ENCODE measurements at regions not wholly inside any gene's neighbourhood (a gene's known extent, or its start where the extent isn't known, plus 50 kb on each side); places are given as distances from the start of the nearest gene placed in this dataset.
"Not testable (repeated sequence)": the region's sequence is repeated elsewhere in the genome, so short reads cannot be mapped to it uniquely, and the experiment has no call there.

GRCh38 chr7:86592185-86592584 lies 51.5 kb upstream of the GRM3 start:
- DNase-seq: no peak

- no peak for DNase-seq
These were observed 69.7 kb upstream of the GRM3 start for GRCh38 chr7:86574006-86574405.

GRCh38 chr7:86558680-86559501 lies 84.8 kb upstream of the GRM3 start:
- no peak for DNase-seq

GRCh38 chr7:86534641-86535040 lies 109.1 kb upstream of the GRM3 start:
- no peak for DNase-seq

- DNase-seq: no peak
These were observed 139.5 kb upstream of the GRM3 start for GRCh38 chr7:86504229-86504628.

- no peak for DNase-seq
These were observed 143.7 kb upstream of the GRM3 start for GRCh38 chr7:86499986-86500385.

GRCh38 chr7:86485827-86486226 lies 157.9 kb upstream of the GRM3 start:
- no peak for DNase-seq

- no peak for DNase-seq
These were observed 164.6 kb upstream of the GRM3 start for GRCh38 chr7:86479144-86479543.

- no peak for DNase-seq
These were observed 166.3 kb upstream of the GRM3 start for GRCh38 chr7:86477343-86477935.

- DNase-seq: no peak
These were observed 172.9 kb upstream of the GRM3 start for GRCh38 chr7:86470763-86471162.

GRCh38 chr7:86469680-86470295 lies 173.9 kb upstream of the GRM3 start:
- DNase-seq: peak; percentile 42

- no peak for DNase-seq
These were observed 189.0 kb upstream of the GRM3 start for GRCh38 chr7:86454753-86455152.

GRCh38 chr7:86453454-86453853 lies 190.3 kb upstream of the GRM3 start:
- DNase-seq: no peak

- DNase-seq: no peak
These were observed 194.9 kb upstream of the GRM3 start for GRCh38 chr7:86448856-86449255.

GRCh38 chr7:86445285-86445684 lies 198.4 kb upstream of the GRM3 start:
- DNase-seq: no peak

GRCh38 chr7:86444245-86444644 lies 199.5 kb upstream of the GRM3 start:
- no peak for DNase-seq

GRCh38 chr7:86440420-86440819 lies 203.3 kb upstream of the GRM3 start:
- DNase-seq: not testable (repeated sequence)

GRCh38 chr7:86437951-86438450 lies 205.7 kb upstream of the GRM3 start:
- DNase-seq: no peak

- DNase-seq: no peak
These were observed 211.9 kb upstream of the GRM3 start for GRCh38 chr7:86431761-86432160.

GRCh38 chr7:86411814-86412213 lies 231.9 kb upstream of the GRM3 start:
- no peak for DNase-seq

- no peak for DNase-seq
These were observed 236.4 kb upstream of the GRM3 start for GRCh38 chr7:86407291-86407690.

- no peak for DNase-seq
These were observed 251.9 kb upstream of the GRM3 start for GRCh38 chr7:86391813-86392212.

GRCh38 chr7:86375602-86376001 lies 268.1 kb upstream of the GRM3 start:
- DNase-seq: not testable (repeated sequence)

- DNase-seq: no peak
These were observed 271.4 kb upstream of the GRM3 start for GRCh38 chr7:86372262-86372661.

Data from stimulated activated CD4-positive, alpha-beta T cell treated with anti-CD3 and anti-CD28 coated beads, Interleukin-4, amount 100 ng/mL, for 24 hours (primary cell).